ENCODE measurements at regions not wholly inside any gene's neighbourhood (a gene's known extent, or its start where the extent isn't known, plus 50 kb on each side); places are given as distances from the start of the nearest gene placed in this dataset.

DNA sequence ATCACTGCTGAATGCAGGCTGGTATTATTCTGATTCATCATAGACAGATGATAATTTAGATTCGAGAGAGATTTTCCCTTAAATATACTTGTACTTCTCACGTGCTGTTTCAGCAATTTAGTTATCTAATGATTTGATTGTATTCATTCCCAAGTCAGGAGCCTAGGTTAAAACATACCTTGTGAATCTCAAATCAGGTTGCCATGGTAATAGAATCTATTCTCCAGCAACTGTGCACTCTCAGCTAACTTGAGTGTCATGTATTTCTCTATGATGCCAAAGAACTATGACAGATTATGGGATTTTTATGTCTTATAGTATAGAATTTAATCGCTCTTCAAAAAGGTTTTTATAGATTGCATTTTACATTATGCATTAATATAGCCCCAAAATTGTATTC is 315.3 kb downstream of the GABRG2 start:
- no peaks in the 10 kb centered on the region for H3K9me3 ChIP-seq
- ChIA-PET CTCF (no interaction called here), POLR2A (no interaction called here)
- under 1% methylated on average over 3 of the region's 3 CpGs for WGBS (ENCODE audit: missing lambda C conversion rate)
- H3K4me2 ChIP-seq = no peak overlapping the region
- H3K4me3 ChIP-seq = no peak overlapping the region
- H3K27ac ChIP-seq = no peak overlapping the region
- no peak for FAIRE-seq
- no peak for ATAC-seq
- TF ChIP-seq, protein P1, sequence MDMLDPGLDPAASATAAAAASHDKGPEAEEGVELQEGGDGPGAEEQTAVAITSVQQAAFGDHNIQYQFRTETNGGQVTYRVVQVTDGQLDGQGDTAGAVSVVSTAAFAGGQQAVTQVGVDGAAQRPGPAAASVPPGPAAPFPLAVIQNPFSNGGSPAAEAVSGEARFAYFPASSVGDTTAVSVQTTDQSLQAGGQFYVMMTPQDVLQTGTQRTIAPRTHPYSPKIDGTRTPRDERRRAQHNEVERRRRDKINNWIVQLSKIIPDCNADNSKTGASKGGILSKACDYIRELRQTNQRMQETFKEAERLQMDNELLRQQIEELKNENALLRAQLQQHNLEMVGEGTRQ (IDR thresholded peaks at IDR 0.05) = no peak
- TF ChIP-seq, protein P2, sequence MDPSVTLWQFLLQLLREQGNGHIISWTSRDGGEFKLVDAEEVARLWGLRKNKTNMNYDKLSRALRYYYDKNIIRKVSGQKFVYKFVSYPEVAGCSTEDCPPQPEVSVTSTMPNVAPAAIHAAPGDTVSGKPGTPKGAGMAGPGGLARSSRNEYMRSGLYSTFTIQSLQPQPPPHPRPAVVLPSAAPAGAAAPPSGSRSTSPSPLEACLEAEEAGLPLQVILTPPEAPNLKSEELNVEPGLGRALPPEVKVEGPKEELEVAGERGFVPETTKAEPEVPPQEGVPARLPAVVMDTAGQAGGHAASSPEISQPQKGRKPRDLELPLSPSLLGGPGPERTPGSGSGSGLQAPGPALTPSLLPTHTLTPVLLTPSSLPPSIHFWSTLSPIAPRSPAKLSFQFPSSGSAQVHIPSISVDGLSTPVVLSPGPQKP (IDR thresholded peaks at IDR 0.05; ENCODE audit: low read depth, low read length) = no peak
- TF ChIP-seq, protein P3, sequence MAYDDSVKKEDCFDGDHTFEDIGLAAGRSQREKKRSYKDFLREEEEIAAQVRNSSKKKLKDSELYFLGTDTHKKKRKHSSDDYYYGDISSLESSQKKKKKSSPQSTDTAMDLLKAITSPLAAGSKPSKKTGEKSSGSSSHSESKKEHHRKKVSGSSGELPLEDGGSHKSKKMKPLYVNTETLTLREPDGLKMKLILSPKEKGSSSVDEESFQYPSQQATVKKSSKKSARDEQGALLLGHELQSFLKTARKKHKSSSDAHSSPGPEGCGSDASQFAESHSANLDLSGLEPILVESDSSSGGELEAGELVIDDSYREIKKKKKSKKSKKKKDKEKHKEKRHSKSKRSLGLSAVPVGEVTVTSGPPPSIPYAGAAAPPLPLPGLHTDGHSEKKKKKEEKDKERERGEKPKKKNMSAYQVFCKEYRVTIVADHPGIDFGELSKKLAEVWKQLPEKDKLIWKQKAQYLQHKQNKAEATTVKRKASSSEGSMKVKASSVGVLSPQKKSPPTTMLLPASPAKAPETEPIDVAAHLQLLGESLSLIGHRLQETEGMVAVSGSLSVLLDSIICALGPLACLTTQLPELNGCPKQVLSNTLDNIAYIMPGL (CRISPR knock-in tag; IDR thresholded peaks at IDR 0.05; ENCODE audit: borderline replicate concordance) = no peak
- no peak for TF ChIP-seq RARB (CRISPR knock-in tag; IDR thresholded peaks at IDR 0.05)
- no peak for TF ChIP-seq HEYL (CRISPR knock-in tag; IDR thresholded peaks at IDR 0.05)
- TF ChIP-seq JUNB (IDR thresholded peaks at IDR 0.05) = no peak
- TF ChIP-seq, protein P4, sequence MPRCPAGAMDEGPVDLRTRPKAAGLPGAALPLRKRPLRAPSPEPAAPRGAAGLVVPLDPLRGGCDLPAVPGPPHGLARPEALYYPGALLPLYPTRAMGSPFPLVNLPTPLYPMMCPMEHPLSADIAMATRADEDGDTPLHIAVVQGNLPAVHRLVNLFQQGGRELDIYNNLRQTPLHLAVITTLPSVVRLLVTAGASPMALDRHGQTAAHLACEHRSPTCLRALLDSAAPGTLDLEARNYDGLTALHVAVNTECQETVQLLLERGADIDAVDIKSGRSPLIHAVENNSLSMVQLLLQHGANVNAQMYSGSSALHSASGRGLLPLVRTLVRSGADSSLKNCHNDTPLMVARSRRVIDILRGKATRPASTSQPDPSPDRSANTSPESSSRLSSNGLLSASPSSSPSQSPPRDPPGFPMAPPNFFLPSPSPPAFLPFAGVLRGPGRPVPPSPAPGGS (IDR thresholded peaks at IDR 0.05) = no peak
- TF ChIP-seq ZSCAN20 (CRISPR knock-in tag; IDR thresholded peaks at IDR 0.05) = no peak
- H3K4me1 ChIP-seq = no peaks in the 10 kb centered on the region
- DNase-seq (ENCODE audit: low read depth in 1 of 2, low spot score in 1 of 2) = no peak

DNA sequence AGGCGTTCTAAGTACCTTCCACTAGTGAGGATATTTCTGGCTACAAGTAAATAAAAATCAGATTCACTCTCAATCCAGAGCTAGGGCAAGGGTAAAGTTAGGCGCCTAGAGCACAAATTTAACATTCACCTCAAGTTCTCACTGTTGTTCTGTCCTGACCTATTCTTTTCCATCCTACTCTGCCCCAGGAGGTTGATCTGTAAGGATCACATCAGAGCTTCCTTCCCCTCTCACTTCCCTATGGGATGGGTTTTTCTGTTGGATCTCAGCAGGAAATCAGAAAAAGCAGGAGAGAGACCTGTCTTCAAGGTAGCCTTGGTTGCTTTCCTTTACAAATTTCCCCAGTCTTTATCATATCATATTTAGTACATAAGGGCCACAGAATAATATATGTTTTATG is 316.7 kb downstream of the GABRG2 start:
- Histone ChIP-seq H3K4me2 (no peak overlapping the region), H3K9me3 (no peaks in the 10 kb centered on the region), H3K27ac (no peak overlapping the region), H3K4me3 (no peak overlapping the region), H3K4me1 (no peaks in the 10 kb centered on the region)
- ChIA-PET CTCF (no interaction called here), POLR2A (no interaction called here)
- 0% methylated on average over 2 of the region's 2 CpGs for whole genome bisulfite sequencing (ENCODE audit: missing lambda C conversion rate)
- no peak for FAIRE-seq
- no peak for ATAC-seq
- TF ChIP-seq MAZ (IDR thresholded peaks at IDR 0.05; ENCODE audit: borderline replicate concordance, low read depth, low read length) (no peak), RAD21 (conservative IDR thresholded peaks at IDR 0.05 in 1 of 2, IDR thresholded peaks at IDR 0.05 in 1 of 2) (no peak), TP53 (CRISPR knock-in tag; IDR thresholded peaks at IDR 0.05) (no peak), HDAC2 (IDR thresholded peaks at IDR 0.05) (no peak), KDM5A (IDR thresholded peaks at IDR 0.05) (no peak), RFX5 (IDR thresholded peaks at IDR 0.05) (no peak), JUN (IDR thresholded peaks at IDR 0.05) (no peak), EHMT2 (IDR thresholded peaks at IDR 0.05; ENCODE audit: low read depth) (no peak)
- TF ChIP-seq, protein P4 (IDR thresholded peaks at IDR 0.05) = no peak
- TF ChIP-seq, protein P5, sequence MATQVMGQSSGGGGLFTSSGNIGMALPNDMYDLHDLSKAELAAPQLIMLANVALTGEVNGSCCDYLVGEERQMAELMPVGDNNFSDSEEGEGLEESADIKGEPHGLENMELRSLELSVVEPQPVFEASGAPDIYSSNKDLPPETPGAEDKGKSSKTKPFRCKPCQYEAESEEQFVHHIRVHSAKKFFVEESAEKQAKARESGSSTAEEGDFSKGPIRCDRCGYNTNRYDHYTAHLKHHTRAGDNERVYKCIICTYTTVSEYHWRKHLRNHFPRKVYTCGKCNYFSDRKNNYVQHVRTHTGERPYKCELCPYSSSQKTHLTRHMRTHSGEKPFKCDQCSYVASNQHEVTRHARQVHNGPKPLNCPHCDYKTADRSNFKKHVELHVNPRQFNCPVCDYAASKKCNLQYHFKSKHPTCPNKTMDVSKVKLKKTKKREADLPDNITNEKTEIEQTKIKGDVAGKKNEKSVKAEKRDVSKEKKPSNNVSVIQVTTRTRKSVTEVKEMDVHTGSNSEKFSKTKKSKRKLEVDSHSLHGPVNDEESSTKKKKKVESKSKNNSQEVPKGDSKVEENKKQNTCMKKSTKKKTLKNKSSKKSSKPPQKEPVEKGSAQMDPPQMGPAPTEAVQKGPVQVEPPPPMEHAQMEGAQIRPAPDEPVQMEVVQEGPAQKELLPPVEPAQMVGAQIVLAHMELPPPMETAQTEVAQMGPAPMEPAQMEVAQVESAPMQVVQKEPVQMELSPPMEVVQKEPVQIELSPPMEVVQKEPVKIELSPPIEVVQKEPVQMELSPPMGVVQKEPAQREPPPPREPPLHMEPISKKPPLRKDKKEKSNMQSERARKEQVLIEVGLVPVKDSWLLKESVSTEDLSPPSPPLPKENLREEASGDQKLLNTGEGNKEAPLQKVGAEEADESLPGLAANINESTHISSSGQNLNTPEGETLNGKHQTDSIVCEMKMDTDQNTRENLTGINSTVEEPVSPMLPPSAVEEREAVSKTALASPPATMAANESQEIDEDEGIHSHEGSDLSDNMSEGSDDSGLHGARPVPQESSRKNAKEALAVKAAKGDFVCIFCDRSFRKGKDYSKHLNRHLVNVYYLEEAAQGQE (IDR thresholded peaks at IDR 0.05) = no peak
- TF ChIP-seq, protein P6, sequence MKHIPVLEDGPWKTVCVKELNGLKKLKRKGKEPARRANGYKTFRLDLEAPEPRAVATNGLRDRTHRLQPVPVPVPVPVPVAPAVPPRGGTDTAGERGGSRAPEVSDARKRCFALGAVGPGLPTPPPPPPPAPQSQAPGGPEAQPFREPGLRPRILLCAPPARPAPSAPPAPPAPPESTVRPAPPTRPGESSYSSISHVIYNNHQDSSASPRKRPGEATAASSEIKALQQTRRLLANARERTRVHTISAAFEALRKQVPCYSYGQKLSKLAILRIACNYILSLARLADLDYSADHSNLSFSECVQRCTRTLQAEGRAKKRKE (CRISPR knock-in tag; IDR thresholded peaks at IDR 0.05; ENCODE audit: low read depth) = no peak
- DNase-seq (ENCODE audit: low read depth in 1 of 2, low spot score in 1 of 2) = no peak
